ENCODE measurements at regions not wholly inside any gene's neighbourhood (a gene's known extent, or its start where the extent isn't known, plus 50 kb on each side); places are given as distances from the start of the nearest gene placed in this dataset.

DNA sequence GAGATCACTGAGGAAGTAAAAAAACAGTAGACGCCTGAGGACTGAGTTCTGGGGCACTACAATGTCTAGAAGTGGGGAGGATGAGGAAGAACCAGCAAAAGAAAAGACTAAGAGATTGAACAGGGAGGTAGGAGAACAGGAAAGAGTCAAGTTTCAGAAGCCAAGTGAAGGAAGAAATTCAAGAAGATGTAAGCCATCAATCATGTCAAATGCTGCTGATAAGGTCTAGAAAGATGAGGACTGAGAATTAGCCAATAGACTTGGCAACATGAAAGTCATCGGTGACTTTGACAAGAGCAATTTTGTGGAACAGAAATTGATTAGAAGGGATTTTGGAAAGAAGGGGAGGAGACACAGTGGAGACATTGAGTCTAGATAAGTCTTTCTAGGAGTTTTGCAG, 54.8 kb upstream of the CRY1 start:
- TF ChIP-seq, protein P1, sequence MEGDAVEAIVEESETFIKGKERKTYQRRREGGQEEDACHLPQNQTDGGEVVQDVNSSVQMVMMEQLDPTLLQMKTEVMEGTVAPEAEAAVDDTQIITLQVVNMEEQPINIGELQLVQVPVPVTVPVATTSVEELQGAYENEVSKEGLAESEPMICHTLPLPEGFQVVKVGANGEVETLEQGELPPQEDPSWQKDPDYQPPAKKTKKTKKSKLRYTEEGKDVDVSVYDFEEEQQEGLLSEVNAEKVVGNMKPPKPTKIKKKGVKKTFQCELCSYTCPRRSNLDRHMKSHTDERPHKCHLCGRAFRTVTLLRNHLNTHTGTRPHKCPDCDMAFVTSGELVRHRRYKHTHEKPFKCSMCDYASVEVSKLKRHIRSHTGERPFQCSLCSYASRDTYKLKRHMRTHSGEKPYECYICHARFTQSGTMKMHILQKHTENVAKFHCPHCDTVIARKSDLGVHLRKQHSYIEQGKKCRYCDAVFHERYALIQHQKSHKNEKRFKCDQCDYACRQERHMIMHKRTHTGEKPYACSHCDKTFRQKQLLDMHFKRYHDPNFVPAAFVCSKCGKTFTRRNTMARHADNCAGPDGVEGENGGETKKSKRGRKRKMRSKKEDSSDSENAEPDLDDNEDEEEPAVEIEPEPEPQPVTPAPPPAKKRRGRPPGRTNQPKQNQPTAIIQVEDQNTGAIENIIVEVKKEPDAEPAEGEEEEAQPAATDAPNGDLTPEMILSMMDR (conservative IDR thresholded peaks at IDR 0.05 in 1 of 2, IDR thresholded peaks at IDR 0.05 in 1 of 2; ENCODE audit: low read depth in 1 of 2, low read length in 2 of 2) = no peak
- TF ChIP-seq EZH2 (IDR thresholded peaks at IDR 0.05; ENCODE audit: low read length, missing control alignments) = no peak

Data from fibroblast of lung (primary cell).